ENCODE measurements at regions not wholly inside any gene's neighbourhood (a gene's known extent, or its start where the extent isn't known, plus 50 kb on each side); places are given as distances from the start of the nearest gene placed in this dataset.
"Not testable (repeated sequence)": the region's sequence is repeated elsewhere in the genome, so short reads cannot be mapped to it uniquely, and the experiment has no call there.

DNA sequence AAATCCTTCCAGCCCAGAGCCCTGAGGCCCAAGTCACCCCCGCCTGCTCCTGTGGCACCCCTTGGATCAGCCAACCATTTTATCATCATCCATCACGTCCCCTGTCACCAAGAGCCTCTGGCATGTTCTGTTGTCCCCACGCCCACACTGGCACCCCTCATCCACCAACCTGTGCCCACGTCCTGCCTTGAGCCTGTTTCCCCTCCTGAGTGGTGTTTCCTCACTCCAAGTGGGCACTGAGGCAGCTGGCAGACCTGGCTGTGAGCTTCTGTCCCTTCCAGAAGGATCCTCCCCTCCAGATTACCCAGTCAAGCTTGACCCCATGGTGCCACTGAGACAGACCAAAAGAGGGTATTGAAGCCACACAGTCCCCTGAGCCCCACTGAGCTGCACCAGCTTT, 71.4 kb upstream of the ANTXRL start:
- Histone ChIP-seq H3K4me3 (ENCODE audit: low read length) (no peak overlapping the region), H3K4me1 (ENCODE audit: control insufficient read depth, insufficient read depth, low read length) (no peaks in the 10 kb centered on the region), H3K27me3 (ENCODE audit: control insufficient read depth, insufficient read depth, low read length) (peaks cover 3% of the 10 kb centered on the region), H3K9me3 (ENCODE audit: control insufficient read depth, low read length) (no peaks in the 10 kb centered on the region), H3K36me3 (ENCODE audit: control insufficient read depth, insufficient read depth, low read length) (no peaks in the 10 kb centered on the region), H3K9ac (ENCODE audit: low read length) (no peak overlapping the region)

DNA sequence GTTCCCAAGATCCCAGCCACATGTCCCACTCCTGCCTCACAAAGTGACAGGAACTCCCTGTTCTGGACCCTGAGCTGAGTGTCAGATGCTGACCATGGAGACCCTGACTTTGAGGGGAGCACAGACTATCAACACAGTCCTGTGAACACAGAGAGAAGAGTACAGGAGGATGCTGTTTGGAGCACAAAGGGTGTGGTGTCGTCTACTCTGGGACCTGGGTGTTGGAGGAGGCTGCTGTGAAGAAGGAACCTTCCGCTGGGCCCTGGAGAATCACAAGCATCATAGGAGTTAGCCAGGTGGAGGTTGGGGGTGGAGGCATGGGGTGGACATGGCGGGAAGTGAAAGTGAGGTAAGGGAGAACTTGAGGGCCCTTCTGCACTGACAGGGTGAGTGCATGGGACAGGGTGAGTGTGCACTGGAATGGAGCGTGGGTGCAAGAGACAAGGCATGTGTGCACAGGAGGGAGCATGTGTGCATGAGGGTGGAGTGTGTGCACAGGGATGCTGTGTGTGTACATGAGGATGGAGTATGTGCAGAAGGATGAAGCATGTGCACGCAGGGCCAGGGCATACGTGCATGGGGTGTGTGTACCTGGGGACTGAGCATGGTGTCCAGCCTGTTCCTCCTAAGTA, 70.7 kb upstream of the ANTXRL start:
- Histone ChIP-seq H3K36me3 (ENCODE audit: control insufficient read depth, insufficient read depth, low read length) (no peaks in the 10 kb centered on the region), H3K4me3 (ENCODE audit: low read length) (no peak overlapping the region), H3K27me3 (ENCODE audit: control insufficient read depth, insufficient read depth, low read length) (peaks cover 3% of the 10 kb centered on the region), H3K4me1 (ENCODE audit: control insufficient read depth, insufficient read depth, low read length) (no peaks in the 10 kb centered on the region), H3K9ac (ENCODE audit: low read length) (no peak overlapping the region), H3K9me3 (ENCODE audit: control insufficient read depth, low read length) (no peaks in the 10 kb centered on the region)

DNA sequence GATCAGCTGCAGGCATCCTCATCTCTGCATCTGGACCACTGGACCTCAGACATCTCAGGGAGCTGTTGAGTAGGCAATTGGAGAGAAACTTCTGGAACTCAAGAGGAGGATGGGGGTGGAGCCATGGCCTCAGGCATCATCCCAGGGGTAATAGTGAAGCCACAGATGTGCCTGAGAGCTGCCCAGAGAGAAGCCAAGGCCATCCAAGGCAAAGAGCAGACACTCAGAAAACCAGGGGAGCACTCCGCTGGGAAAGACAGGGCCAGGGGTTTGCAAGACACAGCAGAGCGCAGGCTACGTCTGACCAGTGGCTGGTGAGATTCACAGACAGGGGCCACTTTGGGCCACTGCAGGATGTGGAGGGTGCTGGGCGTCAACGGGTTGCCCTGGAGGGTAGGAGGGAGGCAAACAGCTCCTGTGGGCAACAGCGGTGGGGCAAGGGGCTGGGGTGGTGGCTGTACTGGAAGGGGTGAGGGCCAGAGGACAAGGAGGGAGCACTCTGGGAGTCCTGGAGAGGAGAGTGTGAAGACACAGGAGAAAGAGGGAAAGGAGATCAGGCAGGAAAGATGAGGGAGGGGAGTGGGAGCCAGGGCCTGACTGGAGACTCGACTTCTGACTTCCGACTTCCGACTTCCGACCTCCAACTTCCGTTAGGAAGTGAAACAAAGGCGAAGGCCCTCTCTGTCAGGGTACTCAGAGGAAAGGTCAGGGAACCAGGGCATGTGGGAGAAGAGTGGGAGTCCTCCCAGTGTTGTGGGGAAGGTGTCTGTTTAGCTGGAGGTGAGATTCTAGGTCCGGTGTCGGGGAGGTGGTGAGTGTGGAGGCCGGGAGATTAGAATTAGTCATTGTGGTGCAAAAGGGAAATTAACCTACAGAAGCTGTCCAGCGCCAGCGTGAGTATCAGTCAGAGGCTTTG, 69.7 kb upstream of the ANTXRL start:
- Histone ChIP-seq H3K36me3 (ENCODE audit: control insufficient read depth, insufficient read depth, low read length) (no peaks in the 10 kb centered on the region), H3K9ac (ENCODE audit: low read length) (no peak overlapping the region), H3K27me3 (ENCODE audit: control insufficient read depth, insufficient read depth, low read length) (peaks cover 3% of the 10 kb centered on the region), H3K4me3 (ENCODE audit: low read length) (no peak overlapping the region), H3K4me1 (ENCODE audit: control insufficient read depth, insufficient read depth, low read length) (no peaks in the 10 kb centered on the region), H3K9me3 (ENCODE audit: control insufficient read depth, low read length) (no peaks in the 10 kb centered on the region)

DNA sequence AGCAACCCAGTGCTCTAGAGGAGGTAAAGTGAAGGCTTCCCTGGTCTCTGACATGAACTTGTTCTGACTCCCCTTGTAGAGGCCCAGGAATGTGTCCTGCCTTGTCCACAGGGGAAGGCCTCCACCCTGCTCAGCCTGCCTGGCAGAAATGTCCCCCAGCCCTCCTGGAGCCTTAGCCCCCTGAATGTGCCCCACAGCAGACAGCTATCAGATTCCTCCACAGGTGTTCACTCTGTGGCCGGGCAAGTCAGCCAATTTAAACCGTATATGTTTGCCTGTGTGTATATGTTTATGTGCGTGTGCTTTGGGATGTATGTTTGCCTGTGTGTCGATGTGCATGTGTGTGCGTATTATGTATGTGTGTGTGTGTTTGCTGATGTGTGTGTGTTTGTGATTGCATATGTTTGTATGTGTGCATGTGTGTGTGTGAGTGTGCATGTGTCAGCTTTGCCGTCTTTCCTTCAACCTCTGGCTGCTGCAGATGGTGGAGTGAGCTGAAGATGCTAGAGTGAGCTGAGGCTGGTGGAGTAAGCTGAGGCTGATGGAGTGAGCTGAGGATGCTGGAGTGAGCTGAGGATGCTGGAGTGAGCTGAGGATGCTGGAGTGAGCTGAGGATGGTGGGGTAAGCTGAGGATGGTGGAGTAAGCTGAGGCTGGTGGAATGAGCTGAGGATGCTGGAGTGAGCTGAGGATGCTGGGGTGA, 68.9 kb upstream of the ANTXRL start:
- peaks cover 3% of the 10 kb centered on the region for H3K27me3 ChIP-seq (ENCODE audit: control insufficient read depth, insufficient read depth, low read length)
- no peaks in the 10 kb centered on the region for H3K9me3 ChIP-seq (ENCODE audit: control insufficient read depth, low read length)
- no peak overlapping the region for H3K4me3 ChIP-seq (ENCODE audit: low read length)
- no peaks in the 10 kb centered on the region for H3K4me1 ChIP-seq (ENCODE audit: control insufficient read depth, insufficient read depth, low read length)
- no peaks in the 10 kb centered on the region for H3K36me3 ChIP-seq (ENCODE audit: control insufficient read depth, insufficient read depth, low read length)
- no peak overlapping the region for H3K9ac ChIP-seq (ENCODE audit: low read length)

DNA sequence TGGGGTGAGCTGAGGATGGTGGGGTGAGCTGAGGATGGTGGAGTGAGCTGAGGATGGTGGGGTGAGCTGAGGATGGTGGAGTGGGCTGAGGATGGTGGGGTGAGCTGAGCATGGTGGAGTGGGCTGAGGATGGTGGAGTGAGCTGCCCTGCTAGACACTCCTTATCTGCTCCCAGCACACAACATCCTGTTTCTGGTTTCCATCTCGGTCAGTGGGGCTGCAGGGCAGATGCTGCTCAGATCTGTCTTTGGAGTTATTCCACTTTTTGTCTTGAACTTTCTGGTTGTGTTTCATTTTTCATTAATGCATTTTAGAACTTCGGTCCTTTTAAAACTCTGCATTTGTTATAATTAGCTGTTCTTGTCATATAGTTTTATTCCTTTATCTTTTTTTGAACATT, 67.9 kb upstream of the ANTXRL start:
- Histone ChIP-seq H3K36me3 (ENCODE audit: control insufficient read depth, insufficient read depth, low read length) (no peaks in the 10 kb centered on the region), H3K27me3 (ENCODE audit: control insufficient read depth, insufficient read depth, low read length) (peaks cover 3% of the 10 kb centered on the region), H3K9me3 (ENCODE audit: control insufficient read depth, low read length) (no peaks in the 10 kb centered on the region), H3K4me3 (ENCODE audit: low read length) (no peak overlapping the region), H3K4me1 (ENCODE audit: control insufficient read depth, insufficient read depth, low read length) (no peaks in the 10 kb centered on the region), H3K9ac (ENCODE audit: low read length) (no peak overlapping the region)

DNA sequence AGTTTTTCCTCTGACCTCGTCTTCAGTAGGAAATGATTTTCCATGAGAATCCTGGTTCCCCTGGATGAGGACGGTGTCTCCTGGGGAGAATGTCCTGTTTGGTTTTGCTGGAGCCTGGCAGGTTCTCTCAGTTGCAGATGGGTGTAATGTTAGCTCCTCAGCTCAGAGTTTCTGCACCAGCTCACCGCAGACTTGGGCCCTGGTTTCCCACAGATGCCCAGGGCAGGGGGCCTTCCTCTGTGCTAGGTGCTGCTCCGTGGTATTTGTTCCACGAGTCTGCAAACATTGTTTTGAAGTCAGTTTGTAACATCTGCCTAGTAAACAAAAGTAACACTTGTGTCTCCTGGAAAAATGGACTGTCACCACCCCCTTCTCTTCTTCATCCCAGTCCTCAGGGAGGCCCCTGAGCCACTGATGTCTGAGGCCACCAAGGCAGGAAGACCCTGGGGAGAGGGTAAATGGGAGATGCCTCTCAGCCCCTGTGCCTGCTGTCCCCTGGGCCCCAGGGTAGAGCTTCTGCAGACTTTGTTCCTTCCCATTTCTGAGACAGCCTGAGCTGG, 67.3 kb upstream of the ANTXRL start:
- not testable (repeated sequence) for H3K4me3 ChIP-seq (ENCODE audit: low read length); H3K9me3 ChIP-seq (ENCODE audit: control insufficient read depth, low read length); H3K4me1 ChIP-seq (ENCODE audit: control insufficient read depth, insufficient read depth, low read length); H3K36me3 ChIP-seq (ENCODE audit: control insufficient read depth, insufficient read depth, low read length); H3K9ac ChIP-seq (ENCODE audit: low read length); H3K27me3 ChIP-seq (ENCODE audit: control insufficient read depth, insufficient read depth, low read length)

DNA sequence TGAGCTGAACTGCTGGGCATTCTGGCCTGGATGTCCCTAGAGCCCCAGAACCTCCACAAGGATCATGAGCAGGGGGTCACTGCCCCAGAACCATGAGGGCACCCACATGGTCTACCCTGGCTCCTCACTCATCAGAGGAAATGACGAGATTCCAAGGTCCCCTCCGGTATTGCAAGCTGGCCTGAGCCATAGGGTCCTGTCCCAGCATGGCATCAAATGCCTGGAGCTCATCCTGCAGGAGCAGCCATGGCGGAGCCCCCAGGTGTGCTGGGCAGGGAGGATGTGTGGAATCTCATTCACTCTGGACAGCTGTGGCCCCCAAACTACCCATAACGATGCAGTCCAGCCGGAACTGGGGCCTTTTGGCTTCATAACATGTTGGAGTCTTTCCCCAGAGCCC, 66.6 kb upstream of the ANTXRL start:
- no peak overlapping the region for H3K4me3 ChIP-seq (ENCODE audit: low read length)
- no peaks in the 10 kb centered on the region for H3K36me3 ChIP-seq (ENCODE audit: control insufficient read depth, insufficient read depth, low read length)
- H3K9ac ChIP-seq (ENCODE audit: low read length) = no peak overlapping the region
- peaks cover 3% of the 10 kb centered on the region for H3K27me3 ChIP-seq (ENCODE audit: control insufficient read depth, insufficient read depth, low read length)
- H3K4me1 ChIP-seq (ENCODE audit: control insufficient read depth, insufficient read depth, low read length) = no peaks in the 10 kb centered on the region
- H3K9me3 ChIP-seq (ENCODE audit: control insufficient read depth, low read length) = no peaks in the 10 kb centered on the region

DNA sequence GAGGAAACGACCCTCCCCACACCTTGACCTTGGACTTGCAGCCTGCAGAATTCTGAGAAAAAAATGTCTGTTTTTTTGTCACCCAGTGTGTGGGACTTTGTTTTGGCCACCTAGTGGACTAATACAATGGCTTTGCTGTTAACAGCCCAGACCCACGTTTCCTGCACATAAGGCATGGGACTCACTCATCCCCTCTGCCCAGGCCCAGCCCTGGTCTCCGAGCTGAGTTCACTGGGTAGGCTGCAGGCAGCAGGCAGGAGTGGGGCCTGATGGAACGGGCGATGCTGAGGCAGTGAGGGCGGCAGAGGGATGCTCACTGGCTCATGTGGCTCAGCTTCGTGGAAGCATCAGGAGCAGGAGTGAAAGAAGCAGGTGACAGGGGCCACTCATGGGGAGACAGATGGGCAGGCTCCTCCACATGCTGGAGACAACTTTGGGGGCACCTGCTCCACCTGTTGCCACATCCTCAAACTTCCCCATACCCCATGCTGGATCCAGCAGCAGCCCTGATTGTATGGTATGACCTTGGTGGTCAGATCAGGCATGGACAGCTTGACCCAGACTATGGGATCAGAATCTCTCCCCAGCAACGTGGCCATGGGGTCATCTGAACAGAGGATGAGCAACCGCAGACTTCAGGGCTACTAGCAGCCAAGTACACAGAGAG, 65.8 kb upstream of the ANTXRL start:
- H3K9me3 ChIP-seq (ENCODE audit: control insufficient read depth, low read length) = no peaks in the 10 kb centered on the region
- no peak overlapping the region for H3K9ac ChIP-seq (ENCODE audit: low read length)
- H3K36me3 ChIP-seq (ENCODE audit: control insufficient read depth, insufficient read depth, low read length) = no peaks in the 10 kb centered on the region
- no peaks in the 10 kb centered on the region for H3K27me3 ChIP-seq (ENCODE audit: control insufficient read depth, insufficient read depth, low read length)
- H3K4me3 ChIP-seq (ENCODE audit: low read length) = no peak overlapping the region
- H3K4me1 ChIP-seq (ENCODE audit: control insufficient read depth, insufficient read depth, low read length) = no peaks in the 10 kb centered on the region

DNA sequence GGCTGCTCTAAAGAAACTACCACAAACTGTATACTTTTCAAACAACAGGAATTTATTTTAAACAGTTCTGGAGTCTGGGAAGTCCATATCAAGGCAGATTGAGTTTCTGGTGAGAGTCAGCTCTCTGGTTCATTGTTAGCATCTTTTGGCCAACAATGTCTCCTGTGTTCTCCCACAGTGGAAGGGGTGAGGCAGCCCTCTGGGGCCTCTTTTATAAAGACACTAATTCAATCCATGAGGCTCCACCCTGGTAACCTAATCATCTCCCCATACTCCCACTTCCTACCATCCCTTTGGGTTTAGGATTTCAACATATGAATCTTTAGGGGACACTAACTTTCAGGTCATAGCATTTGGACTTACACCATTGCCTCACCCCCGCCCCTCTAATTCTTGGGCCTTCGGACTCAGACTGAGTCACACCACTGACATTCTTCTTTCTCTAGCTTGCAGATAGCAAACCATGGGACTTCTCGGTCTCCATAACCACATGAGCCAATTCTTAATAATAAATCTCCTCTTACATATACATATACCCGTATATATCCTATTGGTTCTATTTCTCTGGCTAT, 64.3 kb upstream of the ANTXRL start:
- no peaks in the 10 kb centered on the region for H3K27me3 ChIP-seq (ENCODE audit: control insufficient read depth, insufficient read depth, low read length)
- H3K9ac ChIP-seq (ENCODE audit: low read length) = no peak overlapping the region
- H3K4me1 ChIP-seq (ENCODE audit: control insufficient read depth, insufficient read depth, low read length) = no peaks in the 10 kb centered on the region
- H3K9me3 ChIP-seq (ENCODE audit: control insufficient read depth, low read length) = no peaks in the 10 kb centered on the region
- H3K4me3 ChIP-seq (ENCODE audit: low read length) = no peak overlapping the region
- H3K36me3 ChIP-seq (ENCODE audit: control insufficient read depth, insufficient read depth, low read length) = no peaks in the 10 kb centered on the region

DNA sequence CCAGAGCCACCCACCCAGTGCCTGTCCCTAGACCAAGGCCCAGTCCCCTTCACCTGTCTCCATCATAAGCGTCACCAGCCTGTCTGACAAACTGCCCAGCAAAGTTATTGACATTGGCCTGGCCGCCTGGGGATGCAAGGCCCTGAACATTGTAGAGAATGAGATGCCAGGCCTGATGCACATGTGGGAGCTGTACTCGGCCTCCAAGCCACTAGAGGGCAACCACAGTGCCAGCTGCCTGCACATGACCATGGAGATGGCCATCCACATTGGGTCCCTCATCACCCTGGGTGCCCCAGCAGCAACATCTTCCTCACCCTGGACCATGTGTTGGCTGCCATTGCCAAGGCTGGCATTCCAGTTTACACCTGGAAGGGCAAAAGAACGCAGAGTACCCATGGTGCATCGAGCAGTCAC, 63.7 kb upstream of the ANTXRL start:
- no peaks in the 10 kb centered on the region for H3K36me3 ChIP-seq (ENCODE audit: control insufficient read depth, insufficient read depth, low read length)
- H3K9ac ChIP-seq (ENCODE audit: low read length) = no peak overlapping the region
- H3K4me1 ChIP-seq (ENCODE audit: control insufficient read depth, insufficient read depth, low read length) = no peaks in the 10 kb centered on the region
- H3K4me3 ChIP-seq (ENCODE audit: low read length) = no peak overlapping the region
- H3K27me3 ChIP-seq (ENCODE audit: control insufficient read depth, insufficient read depth, low read length) = no peaks in the 10 kb centered on the region
- no peaks in the 10 kb centered on the region for H3K9me3 ChIP-seq (ENCODE audit: control insufficient read depth, low read length)

DNA sequence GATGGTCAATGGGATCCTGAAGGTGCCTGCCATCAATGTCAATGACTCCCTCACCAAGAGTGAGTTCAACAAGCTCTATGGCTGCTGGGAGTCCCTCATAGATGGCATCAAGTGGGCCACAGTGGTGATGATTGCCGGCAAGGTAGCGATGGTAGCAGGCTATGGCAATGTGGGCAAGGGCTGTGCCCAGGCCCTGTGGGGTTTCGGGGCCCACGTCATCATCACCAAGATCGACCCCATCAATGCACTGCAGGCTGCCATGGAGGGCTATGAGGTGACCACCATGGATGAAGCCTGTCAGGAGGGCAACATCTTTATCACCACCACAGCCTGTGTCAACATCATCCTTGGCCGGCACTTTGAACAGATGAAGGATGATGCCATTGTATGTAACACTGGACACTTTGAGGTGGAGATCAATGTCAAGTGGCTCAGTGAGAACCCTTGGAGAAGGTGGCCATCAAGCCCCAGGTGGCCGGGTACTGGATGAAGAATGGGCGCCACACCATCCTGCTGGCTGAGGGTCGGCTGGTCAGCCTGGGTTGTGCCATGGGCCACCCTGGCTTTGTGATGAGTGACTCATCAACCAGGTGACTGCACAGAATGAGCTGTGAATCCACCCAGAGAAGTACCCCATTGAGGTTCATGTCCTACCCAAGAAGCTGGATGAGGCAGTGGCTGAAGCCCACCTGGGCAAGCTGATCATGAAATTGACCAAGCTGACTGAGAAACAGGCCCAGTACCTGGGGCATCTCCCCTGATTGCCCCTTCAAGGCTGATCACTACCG, 63.0 kb upstream of the ANTXRL start:
- Histone ChIP-seq H3K27me3 (ENCODE audit: control insufficient read depth, insufficient read depth, low read length) (no peaks in the 10 kb centered on the region), H3K36me3 (ENCODE audit: control insufficient read depth, insufficient read depth, low read length) (no peaks in the 10 kb centered on the region), H3K4me1 (ENCODE audit: control insufficient read depth, insufficient read depth, low read length) (peaks cover 6% of the 10 kb centered on the region), H3K4me3 (ENCODE audit: low read length) (no peak overlapping the region), H3K9ac (ENCODE audit: low read length) (no peak overlapping the region), H3K9me3 (ENCODE audit: control insufficient read depth, low read length) (no peaks in the 10 kb centered on the region)

Data from mucosa of stomach (tissue), 1 donor.